ENCODE measurements at regions not wholly inside any gene's neighbourhood (a gene's known extent, or its start where the extent isn't known, plus 50 kb on each side); places are given as distances from the start of the nearest gene placed in this dataset.

GRCh38 chr12:19834592-19834991 is 395.3 kb downstream of the AEBP2 start:
- no peak for FAIRE-seq

- FAIRE-seq: no peak
These were observed 396.8 kb downstream of the AEBP2 start for GRCh38 chr12:19836056-19836455.

GRCh38 chr12:19836456-19836855 is 397.2 kb downstream of the AEBP2 start:
- no peak for FAIRE-seq

- no peak for FAIRE-seq
These were observed 398.3 kb downstream of the AEBP2 start for GRCh38 chr12:19837543-19837942.

- no peak for FAIRE-seq
These were observed 402.2 kb downstream of the AEBP2 start for GRCh38 chr12:19841451-19841850.

- FAIRE-seq: no peak
These were observed 402.8 kb downstream of the AEBP2 start for GRCh38 chr12:19842116-19842515.

- no peak for FAIRE-seq
These were observed 404.9 kb downstream of the AEBP2 start for GRCh38 chr12:19844224-19844623.

- no peak for FAIRE-seq
These were observed 407.3 kb downstream of the AEBP2 start for GRCh38 chr12:19846574-19846973.

- FAIRE-seq: no peak
These were observed 408.2 kb downstream of the AEBP2 start for GRCh38 chr12:19847294-19848059.

- no peak for FAIRE-seq
These were observed 409.1 kb downstream of the AEBP2 start for GRCh38 chr12:19848421-19848820.

GRCh38 chr12:19849208-19849607 is 409.9 kb downstream of the AEBP2 start:
- no peak for FAIRE-seq

- no peak for FAIRE-seq
These were observed 411.2 kb downstream of the AEBP2 start for GRCh38 chr12:19850346-19851065.

GRCh38 chr12:19852100-19852855 is 413.0 kb downstream of the AEBP2 start:
- no peak for FAIRE-seq

GRCh38 chr12:19855851-19856250 is 416.6 kb downstream of the AEBP2 start:
- no peak for FAIRE-seq

- FAIRE-seq: no peak
These were observed 417.1 kb downstream of the AEBP2 start for GRCh38 chr12:19856389-19856788.

GRCh38 chr12:19857204-19857603 is 417.9 kb downstream of the AEBP2 start:
- no peak for FAIRE-seq

GRCh38 chr12:19867151-19867550 is 427.9 kb downstream of the AEBP2 start:
- FAIRE-seq: no peak

GRCh38 chr12:19867970-19868369 is 428.7 kb downstream of the AEBP2 start:
- FAIRE-seq: no peak

- no peak for FAIRE-seq
These were observed 430.1 kb downstream of the AEBP2 start for GRCh38 chr12:19869413-19869812.

- no peak for FAIRE-seq
These were observed 433.6 kb downstream of the AEBP2 start for GRCh38 chr12:19872621-19873540.

- no peak for FAIRE-seq
These were observed 440.8 kb downstream of the AEBP2 start for GRCh38 chr12:19880076-19880475.

- FAIRE-seq: no peak
These were observed 441.4 kb downstream of the AEBP2 start for GRCh38 chr12:19880721-19881120.

All from colon (tissue), 2 donors.